ENCODE measurements at regions not wholly inside any gene's neighbourhood (a gene's known extent, or its start where the extent isn't known, plus 50 kb on each side); places are given as distances from the start of the nearest gene placed in this dataset.

GRCh38 chr3:148087601-148088371, 609.9 kb upstream of the AGTR1 start:
- DNase-seq (no peak), ATAC-seq (no peak)
- Histone ChIP-seq H3K4me3 (no peak overlapping the region), H3K9me3 (no peaks in the 10 kb centered on the region), H3K4me1 (no peaks in the 10 kb centered on the region), H3K36me3 (no peaks in the 10 kb centered on the region), H3K27me3 (no peaks in the 10 kb centered on the region), H3K27ac (no peak overlapping the region)
- in situ Hi-C loops (cut with MboI; ENCODE audit: low sequenced_read_pairs in 4 of 4) (no loop called here), intact Hi-C loops (cut with DNase I; ENCODE audit: low total_unique reads) (no loop called here)
- TF ChIP-seq POLR2A (IDR thresholded peaks at IDR 0.05): no peak
- no peak for TF ChIP-seq CTCF (IDR thresholded peaks at IDR 0.05 in 4 of 5, conservative IDR thresholded peaks at IDR 0.05 in 1 of 5)

- Histone ChIP-seq H3K27ac (no peak overlapping the region), H3K4me1 (no peaks in the 10 kb centered on the region), H3K36me3 (no peaks in the 10 kb centered on the region), H3K27me3 (no peaks in the 10 kb centered on the region), H3K9me3 (no peaks in the 10 kb centered on the region), H3K4me3 (no peak overlapping the region)
- no peak for DNase-seq
- no peak for TF ChIP-seq POLR2A (IDR thresholded peaks at IDR 0.05)
- TF ChIP-seq CTCF (IDR thresholded peaks at IDR 0.05 in 4 of 5, conservative IDR thresholded peaks at IDR 0.05 in 1 of 5): no peak
- no peak for ATAC-seq
- in situ Hi-C loops (cut with MboI; ENCODE audit: low sequenced_read_pairs in 4 of 4): no loop called here
- intact Hi-C loops (cut with DNase I; ENCODE audit: low total_unique reads): no loop called here
These were observed 608.5 kb upstream of the AGTR1 start for GRCh38 chr3:148089171-148089570.

- no peak for TF ChIP-seq POLR2A (IDR thresholded peaks at IDR 0.05)
- no peak for TF ChIP-seq CTCF (IDR thresholded peaks at IDR 0.05 in 4 of 5, conservative IDR thresholded peaks at IDR 0.05 in 1 of 5)
- DNase-seq (no peak), ATAC-seq (no peak)
- Histone ChIP-seq H3K9me3 (no peaks in the 10 kb centered on the region), H3K4me3 (no peak overlapping the region), H3K36me3 (no peaks in the 10 kb centered on the region), H3K27ac (no peak overlapping the region), H3K27me3 (no peaks in the 10 kb centered on the region), H3K4me1 (no peaks in the 10 kb centered on the region)
- intact Hi-C loops (cut with DNase I; ENCODE audit: low total_unique reads) (no loop called here), in situ Hi-C loops (cut with MboI; ENCODE audit: low sequenced_read_pairs in 4 of 4) (no loop called here)
These were observed 607.5 kb upstream of the AGTR1 start for GRCh38 chr3:148090156-148090555.

GRCh38 chr3:148092624-148093347, 604.9 kb upstream of the AGTR1 start:
- Histone ChIP-seq H3K27ac (no peak overlapping the region), H3K4me3 (no peak overlapping the region), H3K9me3 (no peaks in the 10 kb centered on the region), H3K4me1 (no peaks in the 10 kb centered on the region), H3K27me3 (no peaks in the 10 kb centered on the region), H3K36me3 (no peaks in the 10 kb centered on the region)
- DNase-seq (no peak), ATAC-seq (no peak)
- no peak for TF ChIP-seq POLR2A (IDR thresholded peaks at IDR 0.05)
- TF ChIP-seq CTCF (IDR thresholded peaks at IDR 0.05 in 4 of 5, conservative IDR thresholded peaks at IDR 0.05 in 1 of 5): no peak
- intact Hi-C loops (cut with DNase I; ENCODE audit: low total_unique reads) (no loop called here), in situ Hi-C loops (cut with MboI; ENCODE audit: low sequenced_read_pairs in 4 of 4) (no loop called here)
